GM12878 (cell line): ENCODE measurements at regions not wholly inside any gene's neighbourhood (a gene's known extent, or its start where the extent isn't known, plus 50 kb on each side); places are given as distances from the start of the nearest gene placed in this dataset.

Experiments used
- CBX3 ChIP-seq: fragments of 200-600 bp; sonication (generic); IDR thresholded peaks from 2 replicates; pipeline ENCODE4 v1.6.1; 2016; ENCODE audit warnings: low read depth, borderline replicate concordance
- CEBPB ChIP-seq, 2 experiments: fragments of 150-350 bp in 1 of 2; IDR thresholded peaks; 2 replicates each; pipeline ENCODE4 v1.6.1; 2012 to 2014; ENCODE audit warnings: low read depth in 2 of 2, low read length in 2 of 2, borderline replicate concordance in 1 of 2, inconsistent platforms in 1 of 2
- CREM ChIP-seq: IDR thresholded peaks from 2 replicates; pipeline ENCODE4 v1.6.1; 2014; ENCODE audit warnings: antibody characterized with exemption, low read depth
- E2F8 ChIP-seq: fragments of 450-650 bp; IDR thresholded peaks from 2 replicates; pipeline ENCODE4 v1.6.1; 2018; ENCODE audit warnings: mild to moderate bottlenecking, low read depth, moderate library complexity; ENCODE audit not compliant: partially characterized antibody
- EED ChIP-seq: sonication (generic); IDR thresholded peaks from 2 replicates; pipeline ENCODE4 v1.6.1; 2016; ENCODE audit warnings: antibody characterized with exemption, low read depth
- ELK1 ChIP-seq: IDR thresholded peaks from 2 replicates; pipeline ENCODE4 v1.6.1; 2012; ENCODE audit warnings: low read depth, low read length, improper control_type of control experiment
- EP300 ChIP-seq, 2 experiments: fragments of 150-350 bp in 1 of 2; IDR thresholded peaks; 2 replicates each; pipeline ENCODE4 v1.6.1; 2011 to 2012; ENCODE audit warnings: low read depth in 2 of 2, low read length in 2 of 2, borderline replicate concordance in 1 of 2, improper control_type of control experiment in 1 of 2, inconsistent platforms in 1 of 2; ENCODE audit not compliant: control insufficient read depth in 1 of 2
- ETV6 ChIP-seq, 2 experiments: fragments of 450-650 bp in 1 of 2; IDR thresholded peaks in 1 of 2; conservative IDR thresholded peaks in 1 of 2; 2 replicates each; pipeline ENCODE4 v1.6.1; 2014; ENCODE audit warnings: antibody characterized with exemption in 1 of 2, borderline replicate concordance in 1 of 2, low read depth in 1 of 2, mild to moderate bottlenecking in 1 of 2, moderate library complexity in 1 of 2
- HCFC1 ChIP-seq: fragments of 150-350 bp; IDR thresholded peaks from 2 replicates; pipeline ENCODE4 v1.6.1; 2014; ENCODE audit warnings: low read length
- KLF5 ChIP-seq: fragments of 450-650 bp; IDR thresholded peaks from 2 replicates; pipeline ENCODE4 v1.6.1; 2014; ENCODE audit warnings: mild to moderate bottlenecking; ENCODE audit not compliant: partially characterized antibody
- MXI1 ChIP-seq: fragments of 150-350 bp; IDR thresholded peaks from 2 replicates; pipeline ENCODE4 v1.6.1; 2011; ENCODE audit warnings: low read depth, mild to moderate bottlenecking, inconsistent platforms, low read length, improper control_type of control experiment
- MYC ChIP-seq: IDR thresholded peaks from 2 replicates; pipeline ENCODE4 v1.6.1; 2011; ENCODE audit warnings: mild to moderate bottlenecking, low read length, moderate library complexity, inconsistent platforms; ENCODE audit not compliant: insufficient read depth, insufficient replicate concordance, insufficient read length, severe bottlenecking
- NFXL1 ChIP-seq: fragments of 450-650 bp; IDR thresholded peaks from 2 replicates; pipeline ENCODE4 v1.6.1; 2017; ENCODE audit warnings: antibody characterized with exemption, mild to moderate bottlenecking, borderline replicate concordance
- NR2C1 ChIP-seq: fragments of 450-650 bp; IDR thresholded peaks from 2 replicates; pipeline ENCODE4 v1.6.1; 2017; ENCODE audit warnings: antibody characterized with exemption, mild to moderate bottlenecking, moderate library complexity
- NR2C2 ChIP-seq: IDR thresholded peaks from 2 replicates; pipeline ENCODE4 v1.6.1; 2011; ENCODE audit warnings: borderline replicate concordance, low read depth; ENCODE audit not compliant: control insufficient read depth, insufficient read length
- NRF1 ChIP-seq: conservative IDR thresholded peaks from 2 replicates; pipeline ENCODE4 v1.6.1; 2011; ENCODE audit warnings: mild to moderate bottlenecking, low read depth, low read length, improper control_type of control experiment
- PAX5 ChIP-seq: IDR thresholded peaks from 2 replicates; pipeline ENCODE4 v1.6.1; 2011; ENCODE audit warnings: low read depth, low read length, borderline replicate concordance
- RAD51 ChIP-seq: fragments of 450-650 bp; IDR thresholded peaks from 2 replicates; pipeline ENCODE4 v1.6.1; 2016; ENCODE audit warnings: moderate library complexity, mild to moderate bottlenecking, inconsistent platforms
- RBBP5 ChIP-seq: fragments of 200-600 bp; sonication (generic); conservative IDR thresholded peaks from 2 replicates; pipeline ENCODE4 v1.6.1; 2016
- RUNX3 ChIP-seq: IDR thresholded peaks from 2 replicates; pipeline ENCODE4 v1.6.1; 2012; ENCODE audit warnings: low read length, inconsistent platforms
- STAT3 ChIP-seq: IDR thresholded peaks from 2 replicates; pipeline ENCODE4 v1.6.1; 2011; ENCODE audit warnings: low read depth, low read length, improper control_type of control experiment
- USF2 ChIP-seq: IDR thresholded peaks from 2 replicates; pipeline ENCODE4 v1.6.1; 2011; ENCODE audit warnings: low read depth, low read length, improper control_type of control experiment, borderline replicate concordance
- YBX1 ChIP-seq: fragments of 450-650 bp; IDR thresholded peaks from 2 replicates; pipeline ENCODE4 v1.6.1; 2016; ENCODE audit warnings: antibody characterized with exemption
- ZBTB33 ChIP-seq: fragments of 450-650 bp; IDR thresholded peaks from 2 replicates; pipeline ENCODE4 v1.6.1; 2017; ENCODE audit warnings: mild to moderate bottlenecking
- ZNF24 ChIP-seq: fragments of 450-650 bp; IDR thresholded peaks from 2 replicates; pipeline ENCODE4 v1.6.1; 2017; ENCODE audit warnings: antibody characterized with exemption, mild to moderate bottlenecking

- TF ChIP-seq ELK1 = no peak
- TF ChIP-seq E2F8 = peak; percentile 84
- TF ChIP-seq CBX3 = no peak
- TF ChIP-seq ZNF24 = peak; percentile 74; the same call in 1 of the 2 replicates
- peak; percentile 57 for TF ChIP-seq KLF5
- no peak; the same call in 1 of the 2 replicates for TF ChIP-seq USF2
- TF ChIP-seq NFXL1 = no peak
- TF ChIP-seq RUNX3 = peak; percentile 100
- no peak for TF ChIP-seq ZBTB33
- no peak for TF ChIP-seq MYC
- 0 out of 2 replicates have a peak, but pooled peaks have one; percentile 54 for TF ChIP-seq MXI1
- no peak for TF ChIP-seq NR2C2
- peak; percentile 93; the same call in 1 of the 2 replicates for TF ChIP-seq STAT3
- TF ChIP-seq CEBPB (IDR thresholded peaks at IDR 0.05; ENCODE audit: borderline replicate concordance in 1 of 2, low read depth in 2 of 2, low read length in 2 of 2) = peak; percentile 45 to 84; a peak in 2 of 4 replicates
- TF ChIP-seq ETV6 (conservative IDR thresholded peaks at IDR 0.05 in 1 of 2, IDR thresholded peaks at IDR 0.05 in 1 of 2; ENCODE audit: borderline replicate concordance in 1 of 2, low read depth in 1 of 2) = peak in 1 of 2 experiments; percentile 86; a peak in 2 of 4 replicates
- TF ChIP-seq HCFC1 = no peak
- TF ChIP-seq RAD51 = peak; percentile 85
- TF ChIP-seq CREM = peak; percentile 98
- peak; percentile 67; the same call in 1 of the 2 replicates for TF ChIP-seq PAX5
- TF ChIP-seq EP300 (IDR thresholded peaks at IDR 0.05; ENCODE audit: borderline replicate concordance in 1 of 2, control insufficient read depth in 1 of 2, low read depth in 2 of 2, low read length in 2 of 2) = peak; percentile 99
- TF ChIP-seq RBBP5 = no peak
- no peak for TF ChIP-seq NRF1
- TF ChIP-seq NR2C1 = no peak
- no peak for TF ChIP-seq YBX1
- peak; percentile 69 for TF ChIP-seq EED
Observed at GRCh38 chr7:106346678-106347217, 62.0 kb upstream of the NAMPT start (continued).
